ENCODE measurements at regions not wholly inside any gene's neighbourhood (a gene's known extent, or its start where the extent isn't known, plus 50 kb on each side); places are given as distances from the start of the nearest gene placed in this dataset.

DNA sequence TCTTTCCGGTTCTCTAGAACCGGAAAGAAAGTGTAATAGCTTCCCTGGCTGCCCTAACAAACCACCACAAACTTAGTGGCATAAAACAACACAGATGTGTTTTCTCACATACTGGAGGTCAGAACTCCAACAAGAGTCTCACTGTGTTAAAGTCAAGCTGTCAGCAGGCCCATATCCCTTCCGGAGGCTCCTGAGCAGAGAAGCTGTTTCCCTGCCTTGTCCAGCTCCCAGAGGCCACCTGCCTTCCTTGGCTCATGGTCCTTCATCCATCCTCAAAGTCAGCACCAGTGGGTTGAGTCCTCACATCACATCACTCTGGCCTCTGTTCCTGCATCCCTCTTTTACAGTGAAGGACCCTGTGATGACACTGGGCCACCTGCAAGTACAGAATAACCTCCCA, 49.8 kb upstream of the HMX1 start:
- TF ChIP-seq, protein P1, sequence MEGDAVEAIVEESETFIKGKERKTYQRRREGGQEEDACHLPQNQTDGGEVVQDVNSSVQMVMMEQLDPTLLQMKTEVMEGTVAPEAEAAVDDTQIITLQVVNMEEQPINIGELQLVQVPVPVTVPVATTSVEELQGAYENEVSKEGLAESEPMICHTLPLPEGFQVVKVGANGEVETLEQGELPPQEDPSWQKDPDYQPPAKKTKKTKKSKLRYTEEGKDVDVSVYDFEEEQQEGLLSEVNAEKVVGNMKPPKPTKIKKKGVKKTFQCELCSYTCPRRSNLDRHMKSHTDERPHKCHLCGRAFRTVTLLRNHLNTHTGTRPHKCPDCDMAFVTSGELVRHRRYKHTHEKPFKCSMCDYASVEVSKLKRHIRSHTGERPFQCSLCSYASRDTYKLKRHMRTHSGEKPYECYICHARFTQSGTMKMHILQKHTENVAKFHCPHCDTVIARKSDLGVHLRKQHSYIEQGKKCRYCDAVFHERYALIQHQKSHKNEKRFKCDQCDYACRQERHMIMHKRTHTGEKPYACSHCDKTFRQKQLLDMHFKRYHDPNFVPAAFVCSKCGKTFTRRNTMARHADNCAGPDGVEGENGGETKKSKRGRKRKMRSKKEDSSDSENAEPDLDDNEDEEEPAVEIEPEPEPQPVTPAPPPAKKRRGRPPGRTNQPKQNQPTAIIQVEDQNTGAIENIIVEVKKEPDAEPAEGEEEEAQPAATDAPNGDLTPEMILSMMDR (conservative IDR thresholded peaks at IDR 0.05 in 1 of 2, IDR thresholded peaks at IDR 0.05 in 1 of 2; ENCODE audit: extremely low read depth in 1 of 2, insufficient read depth in 1 of 2, low read depth in 1 of 2, low read length in 2 of 2), result no peak
- no peak for TF ChIP-seq EZH2 (IDR thresholded peaks at IDR 0.05; ENCODE audit: borderline replicate concordance, low read length)

Data from mammary epithelial cell (primary cell).